Fibroblast of skin of scalp (primary cell): ENCODE measurements at regions not wholly inside any gene's neighbourhood (a gene's known extent, or its start where the extent isn't known, plus 50 kb on each side); places are given as distances from the start of the nearest gene placed in this dataset.

Experiments used
- DNase-seq: peaks from one replicate; pipeline ENCODE4 v3.0.0-alpha.2; 2013

DNA sequence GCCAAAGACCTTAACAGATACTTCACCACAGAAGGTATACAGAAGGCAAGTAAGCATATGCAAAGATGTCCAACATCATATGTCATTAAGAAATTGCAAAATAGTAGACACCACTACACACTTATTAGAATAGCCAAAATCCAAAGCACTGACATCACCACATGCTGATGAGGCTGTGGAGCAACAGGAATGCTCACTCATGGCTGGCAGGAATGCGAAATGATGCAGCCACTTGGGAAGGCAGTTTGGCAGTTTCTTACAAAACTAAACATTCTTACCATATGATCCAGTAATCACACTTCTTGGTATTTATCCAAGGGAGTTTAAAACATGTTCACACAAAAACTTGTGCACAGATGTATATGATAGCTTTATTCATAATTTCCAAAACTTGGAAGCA, 261.2 kb upstream of the AJAP1 start:
- peak; percentile 51 for DNase-seq

DNA sequence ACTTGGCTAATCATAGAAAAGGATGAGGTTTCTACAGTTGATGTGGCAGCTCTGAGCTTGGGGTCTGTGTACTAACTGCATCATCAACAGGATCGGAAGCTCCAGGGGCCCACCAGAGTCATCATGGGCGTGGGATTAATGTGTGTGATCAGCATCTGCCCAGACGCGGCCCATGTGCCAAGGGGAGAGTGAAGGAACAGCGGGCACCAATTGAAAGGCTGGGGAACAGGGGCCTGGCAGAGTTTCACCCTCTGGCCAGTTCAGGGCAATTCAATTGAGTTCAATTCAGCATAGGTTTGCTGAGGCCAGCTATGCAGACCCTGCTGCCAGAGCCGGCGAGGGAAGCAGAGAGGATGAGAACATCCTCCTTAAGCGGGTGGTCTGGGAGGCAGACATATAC, 260.0 kb upstream of the AJAP1 start:
- DNase-seq = no peak

DNA sequence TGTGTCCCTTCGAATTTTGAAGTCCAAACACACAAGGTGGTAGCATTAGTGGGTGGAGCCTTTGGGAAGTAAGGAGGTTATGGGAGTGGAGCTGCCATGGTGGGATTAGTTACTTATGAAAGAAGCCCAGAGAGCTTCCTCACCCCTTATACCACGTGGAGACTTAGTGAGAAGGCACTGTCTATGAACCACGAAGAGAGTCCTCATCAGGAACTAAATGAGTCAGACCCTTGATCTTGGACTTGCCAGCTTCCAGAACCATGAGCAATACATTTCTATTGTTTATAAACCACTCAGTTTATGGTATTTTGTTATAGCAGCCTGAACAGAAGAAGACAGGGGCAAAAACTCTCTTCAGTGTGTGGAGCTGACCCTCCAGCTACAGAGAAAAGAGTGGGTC, 259.3 kb upstream of the AJAP1 start:
- peak; percentile 41 for DNase-seq

DNA sequence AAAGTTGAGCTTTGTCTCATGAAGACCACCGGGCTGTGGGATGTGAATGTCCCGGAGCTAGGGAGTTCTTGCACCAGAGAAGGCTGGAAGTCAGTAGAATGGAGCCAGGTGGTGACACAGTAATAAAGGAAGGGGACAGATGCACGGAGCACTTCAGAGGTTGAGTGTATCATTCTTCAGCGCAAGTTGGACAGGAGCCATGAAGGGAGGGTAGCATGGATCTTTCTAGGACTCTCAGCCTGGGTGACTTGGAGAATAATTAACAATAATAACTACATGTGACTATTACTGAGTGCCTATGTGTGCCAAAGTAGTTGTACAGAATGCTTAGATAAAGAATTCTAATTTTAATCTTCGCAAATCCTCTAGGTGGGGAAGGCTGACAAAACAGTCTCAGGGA, 258.7 kb upstream of the AJAP1 start:
- no peak for DNase-seq

DNA sequence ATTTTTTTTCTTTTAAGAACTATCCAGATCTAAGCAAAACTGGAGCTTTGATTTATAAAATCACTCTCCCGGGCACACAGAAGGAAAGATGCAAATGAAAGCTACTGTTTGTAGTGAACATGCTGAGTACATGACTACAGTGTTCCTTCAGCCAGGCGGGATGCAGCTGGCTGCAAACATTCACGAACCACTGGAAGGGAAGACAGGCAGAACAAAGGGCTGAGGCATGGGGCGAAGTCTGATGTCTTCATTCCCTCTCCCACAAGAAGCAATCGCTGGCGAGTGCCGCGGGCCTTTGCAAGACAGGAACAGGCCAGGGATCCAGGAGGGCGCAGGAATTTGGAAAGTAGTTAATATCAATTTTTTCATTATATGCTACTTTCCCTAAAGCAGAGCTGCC, 257.9 kb upstream of the AJAP1 start:
- DNase-seq = peak; percentile 20

DNA sequence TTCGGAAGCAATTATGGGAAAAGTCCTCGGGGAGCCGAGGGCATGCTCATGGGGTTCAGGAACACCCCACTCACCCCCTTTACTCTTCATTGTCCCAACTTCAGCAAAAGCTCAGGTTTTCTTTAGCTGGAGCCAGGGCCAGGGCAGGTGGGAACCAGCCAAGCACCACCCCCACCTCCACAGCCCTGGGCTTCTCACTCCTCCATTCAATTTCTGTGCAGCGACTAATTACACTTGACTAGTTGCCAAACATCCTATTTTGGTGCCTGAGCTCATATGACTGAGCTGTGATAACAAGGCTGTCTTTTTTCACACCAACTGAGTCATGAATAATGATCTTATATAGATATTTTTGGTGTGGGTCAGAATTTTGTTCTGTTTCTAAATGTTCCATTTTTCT, 257.2 kb upstream of the AJAP1 start:
- peak; percentile 22 for DNase-seq

DNA sequence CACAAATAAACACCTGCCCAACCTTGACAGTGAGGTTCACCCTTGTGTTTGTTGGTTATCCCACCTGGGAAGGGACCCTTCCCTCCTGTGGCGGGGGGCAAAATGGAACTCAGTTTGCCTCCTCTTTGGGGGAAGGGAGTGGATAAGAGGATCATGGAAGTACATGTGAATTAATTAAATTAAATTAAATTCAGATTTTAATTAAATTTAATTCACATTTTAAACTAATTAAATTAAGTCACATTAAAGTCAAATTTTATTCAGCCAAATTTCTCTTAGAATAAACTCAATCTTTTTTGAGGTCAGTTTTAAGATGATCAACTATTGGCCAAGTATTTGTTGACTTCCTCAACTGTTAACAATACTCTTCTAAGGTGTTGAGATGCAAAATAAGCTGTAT, 252.4 kb upstream of the AJAP1 start:
- no peak for DNase-seq

DNA sequence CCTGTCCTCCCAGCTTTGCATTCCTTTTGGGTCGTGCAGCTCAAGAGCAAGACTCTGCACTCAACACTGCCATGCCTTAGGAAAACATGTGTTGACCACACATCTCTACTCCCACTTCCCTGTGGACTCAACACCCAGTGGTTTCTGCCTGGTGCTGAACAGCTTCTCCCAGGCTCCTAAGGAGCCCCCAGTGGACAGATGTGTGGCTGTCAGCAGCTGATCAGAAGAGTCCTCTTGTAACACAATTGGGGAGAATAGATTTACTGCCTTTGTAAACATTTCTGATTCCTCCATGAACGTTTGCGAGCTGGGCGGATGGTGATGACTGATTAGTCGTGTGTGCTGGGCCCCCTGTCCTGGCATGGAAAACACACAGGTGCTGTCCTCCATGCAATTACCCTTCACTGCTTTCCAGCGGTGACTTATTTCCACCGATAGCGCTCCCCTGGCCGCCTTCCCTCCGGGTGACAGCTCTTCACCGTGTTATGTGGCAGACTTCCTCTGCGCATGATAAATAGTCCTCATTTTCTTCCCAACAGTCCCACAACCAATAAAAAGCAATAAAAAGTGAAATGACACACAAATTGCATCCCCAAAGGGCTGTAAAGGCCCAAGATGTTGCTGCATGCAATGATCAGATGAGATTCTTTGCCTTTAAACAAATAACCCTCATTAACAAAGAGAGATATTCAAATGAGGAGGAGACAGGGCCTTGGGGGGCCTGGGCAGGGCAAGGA, 249.4 kb upstream of the AJAP1 start:
- no peak for DNase-seq

DNA sequence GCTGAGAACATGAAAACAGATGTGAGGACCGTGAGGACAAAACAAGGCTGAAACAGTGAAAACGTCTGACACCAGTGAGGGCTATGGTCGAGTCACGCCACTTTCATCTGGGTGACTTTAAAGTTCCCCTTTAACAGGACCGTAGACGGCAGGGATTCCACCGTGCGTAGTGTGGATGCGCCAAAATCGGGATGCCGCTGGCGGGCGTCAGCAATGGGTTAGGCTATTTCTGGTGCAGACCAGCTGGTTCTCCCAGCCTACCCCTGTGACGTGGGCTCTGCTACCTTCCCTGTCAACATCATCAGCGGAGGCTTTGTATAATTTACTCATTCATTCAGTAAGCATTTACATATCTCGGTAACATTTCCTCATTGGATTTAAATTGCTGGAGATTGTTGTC, 246.6 kb upstream of the AJAP1 start:
- DNase-seq = no peak

DNA sequence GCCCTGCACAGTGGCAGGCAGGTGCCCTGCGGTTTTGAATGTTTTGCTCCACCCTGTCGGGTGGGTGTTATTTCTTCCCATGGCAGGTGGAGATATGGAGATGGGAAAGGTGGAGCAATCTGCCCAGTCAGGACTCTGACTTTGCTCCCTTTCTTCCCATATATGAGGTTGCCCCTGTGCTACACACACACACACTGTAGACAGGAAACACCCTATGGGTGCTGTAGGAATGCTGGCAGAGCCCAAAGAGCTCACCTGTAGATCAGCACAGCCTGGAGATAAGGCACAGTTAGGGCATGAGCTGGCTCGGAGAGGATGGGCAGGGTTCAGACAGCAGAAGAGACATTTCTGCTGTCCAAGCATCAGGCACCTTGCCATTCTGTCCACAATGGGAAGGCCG, 246.0 kb upstream of the AJAP1 start:
- no peak for DNase-seq

DNA sequence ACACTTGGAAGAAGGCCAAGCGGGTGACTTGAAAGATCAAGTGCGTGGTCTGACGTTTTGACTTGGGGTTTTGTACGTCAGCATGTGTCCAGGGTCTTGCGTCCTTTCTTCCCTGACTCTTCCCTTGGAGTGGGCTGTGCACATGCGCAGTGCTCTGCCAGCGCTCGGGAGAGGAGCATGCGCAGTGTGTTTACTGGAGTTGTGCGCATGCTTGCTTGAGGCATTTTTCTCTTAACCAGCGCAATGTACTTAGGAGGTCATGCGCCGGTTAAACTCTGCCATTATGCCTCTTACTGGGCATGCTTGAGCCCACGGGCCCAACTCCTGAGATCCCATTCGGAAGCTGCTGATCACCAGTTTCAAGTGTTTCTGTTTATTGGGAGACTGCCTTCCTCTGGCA, 242.5 kb upstream of the AJAP1 start:
- DNase-seq = no peak

DNA sequence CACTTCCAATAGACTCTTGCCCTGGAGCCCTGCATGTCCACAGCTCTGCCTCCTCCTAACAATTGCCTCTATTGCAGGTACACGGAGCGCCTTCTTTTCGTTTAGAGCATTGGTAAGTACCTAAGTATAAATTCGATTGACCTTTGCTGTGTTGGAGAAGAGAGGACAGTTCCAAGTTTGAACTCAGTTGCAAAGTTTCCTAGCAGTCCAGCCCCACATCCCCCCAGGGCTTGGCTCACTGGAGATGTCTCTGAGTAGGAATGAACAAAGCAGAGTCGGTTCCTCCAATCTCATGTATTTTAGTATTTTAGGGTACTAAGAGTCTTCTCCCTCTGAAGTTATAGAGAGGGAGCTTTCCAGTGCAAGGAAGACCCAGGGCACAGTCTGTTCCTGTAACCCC, 238.9 kb upstream of the AJAP1 start:
- DNase-seq = no peak

DNA sequence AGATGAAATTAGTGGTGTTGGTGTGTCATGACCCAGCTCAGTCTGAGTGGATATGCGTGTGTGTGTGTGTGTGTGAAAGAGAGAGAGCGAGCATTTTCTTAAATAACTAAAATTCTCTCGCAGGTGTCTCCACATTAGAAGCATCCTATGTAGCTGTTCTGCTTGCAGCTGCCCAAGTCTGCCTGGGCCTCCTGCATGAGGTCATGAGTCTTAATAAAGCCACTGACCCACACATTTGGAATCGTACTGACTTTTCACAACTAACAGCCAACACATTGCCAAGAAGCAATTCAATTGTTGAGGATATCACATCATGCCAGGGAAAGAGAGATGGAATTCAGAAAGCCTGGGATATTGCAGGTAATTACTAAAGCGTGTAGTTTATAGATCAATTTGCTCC, 238.2 kb upstream of the AJAP1 start:
- no peak for DNase-seq

DNA sequence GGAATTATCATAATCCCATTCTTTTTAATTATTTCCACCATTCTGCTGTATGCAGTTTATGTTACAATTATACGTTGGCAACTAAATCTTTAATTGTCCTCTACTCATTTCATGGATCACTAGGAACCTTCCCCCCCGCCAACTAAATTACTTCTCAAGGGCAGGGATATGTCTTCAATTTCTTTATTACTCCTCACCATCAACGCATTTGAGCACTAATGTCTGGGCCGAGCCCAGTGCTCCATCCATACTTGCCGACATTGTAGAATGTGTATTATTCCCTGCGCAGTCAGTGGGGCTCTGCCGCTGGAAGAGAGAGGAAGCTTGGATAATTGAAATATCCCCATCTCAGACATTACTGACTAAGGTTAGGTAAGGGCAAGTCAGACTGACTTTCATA, 236.4 kb upstream of the AJAP1 start:
- no peak for DNase-seq

DNA sequence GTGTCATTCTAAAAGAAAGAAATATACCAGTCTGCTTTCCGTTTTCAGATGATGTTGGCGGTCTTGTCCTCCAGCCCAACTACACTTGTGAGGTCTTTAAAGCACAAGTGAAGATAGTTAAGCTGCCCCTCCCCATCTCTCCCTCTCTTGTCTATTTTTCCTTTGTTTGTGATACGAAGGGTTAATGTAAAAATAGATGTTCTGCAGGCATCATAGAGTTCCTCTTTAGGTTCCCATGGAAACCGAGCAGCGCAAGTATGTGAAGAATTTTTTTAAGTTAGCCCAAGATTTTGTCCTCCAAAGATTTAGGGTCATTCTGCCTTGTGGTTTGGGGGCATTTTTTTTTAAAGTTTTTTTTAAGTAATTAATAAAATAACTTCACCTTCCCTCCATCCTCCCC, 232.4 kb upstream of the AJAP1 start:
- DNase-seq = peak; percentile 46

DNA sequence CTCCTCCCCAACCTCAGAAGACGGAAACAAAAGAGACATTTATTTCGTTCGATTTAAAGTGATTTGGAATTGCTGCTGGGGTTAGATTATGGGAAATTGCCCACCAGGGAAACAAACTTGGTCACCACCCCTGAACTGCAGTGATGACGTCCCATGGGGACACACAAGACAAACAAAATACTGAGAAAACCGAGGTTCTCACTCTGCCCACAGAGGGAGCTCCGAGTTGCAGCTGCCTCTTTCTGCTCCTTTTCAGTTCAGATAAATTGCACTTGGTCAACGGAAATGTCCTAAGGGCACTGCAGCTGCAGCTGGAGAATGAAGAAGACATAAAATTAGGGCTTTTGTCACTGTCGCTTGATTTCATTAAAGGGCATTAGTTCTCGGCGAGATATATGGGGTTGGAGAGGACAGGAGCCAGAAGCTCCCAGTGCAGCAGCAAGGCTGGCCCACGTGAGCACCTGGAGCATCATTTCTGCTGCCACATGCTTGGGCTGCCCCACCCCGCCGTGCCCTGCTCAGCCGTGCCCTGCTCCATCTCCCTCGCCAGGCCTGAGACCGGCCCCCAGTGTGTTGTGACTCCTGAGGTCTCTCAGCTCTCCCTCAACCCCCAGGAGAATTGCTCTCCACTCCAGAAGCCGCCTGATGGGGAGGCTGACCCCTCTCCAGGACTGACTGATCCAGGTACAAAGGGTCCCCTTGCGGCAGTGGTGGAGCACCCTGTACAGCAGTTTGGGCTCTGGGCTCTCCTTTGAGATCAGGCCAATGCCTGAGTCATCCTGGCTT, 231.7 kb upstream of the AJAP1 start:
- DNase-seq = peak; percentile 17

DNA sequence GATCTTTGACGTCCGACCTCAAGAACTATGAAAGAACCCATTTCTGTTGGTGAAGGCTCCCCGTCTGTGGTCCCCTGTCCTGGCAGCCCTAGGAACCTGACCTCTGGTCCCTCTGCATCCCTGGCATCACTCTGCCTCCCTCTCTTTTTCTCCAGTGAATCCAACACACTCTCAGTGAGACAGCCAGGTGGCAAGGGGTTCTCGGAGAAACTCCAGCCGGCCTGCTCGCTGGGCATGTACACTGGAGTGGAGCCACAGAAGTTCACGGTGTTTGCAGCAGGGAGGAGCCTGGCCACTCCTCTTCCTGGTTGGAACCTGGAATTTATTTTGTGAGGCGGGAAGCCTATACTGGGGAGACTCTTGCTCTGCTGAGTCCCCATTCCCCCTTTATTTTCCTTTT, 230.2 kb upstream of the AJAP1 start:
- DNase-seq = no peak

DNA sequence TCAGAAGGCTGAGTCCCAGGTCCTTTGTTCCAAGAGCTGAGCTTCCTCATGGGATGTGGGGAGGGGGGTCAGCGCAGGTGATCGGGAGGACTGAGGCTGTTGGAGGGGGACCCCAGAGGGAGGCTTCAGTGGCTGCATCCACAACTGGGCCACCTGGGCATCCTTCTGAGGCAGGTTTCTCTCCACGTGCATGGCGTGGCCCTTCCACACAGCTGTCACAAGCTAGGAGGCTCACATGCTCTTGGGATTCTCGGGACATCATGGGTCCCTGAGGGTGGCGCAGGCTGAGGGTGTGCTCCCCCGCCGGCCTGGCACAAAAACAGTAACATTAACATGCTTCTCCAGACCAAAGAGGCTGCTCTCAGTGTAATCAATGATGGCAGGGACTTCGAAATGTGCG, 229.6 kb upstream of the AJAP1 start:
- no peak for DNase-seq

DNA sequence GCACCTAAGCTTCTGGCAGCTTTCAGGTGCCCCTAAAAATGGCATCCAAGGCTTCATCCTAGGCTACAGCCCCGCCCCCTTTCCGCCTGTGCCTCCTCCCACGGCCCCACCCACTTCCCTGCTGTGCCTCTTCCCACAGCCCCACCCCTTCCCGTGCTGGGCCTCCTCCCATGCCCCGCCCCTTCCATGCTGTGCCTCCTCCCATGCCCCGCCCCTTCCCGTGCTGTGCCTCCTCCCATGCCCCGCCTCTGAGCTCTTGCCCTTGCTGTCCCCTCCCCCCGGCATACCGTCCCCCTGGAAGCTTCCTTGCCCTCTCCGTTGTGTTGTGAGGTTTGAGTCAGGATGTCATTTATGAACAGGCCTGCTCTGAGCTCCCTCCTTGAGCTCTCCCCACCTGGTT, 228.5 kb upstream of the AJAP1 start:
- DNase-seq = no peak

DNA sequence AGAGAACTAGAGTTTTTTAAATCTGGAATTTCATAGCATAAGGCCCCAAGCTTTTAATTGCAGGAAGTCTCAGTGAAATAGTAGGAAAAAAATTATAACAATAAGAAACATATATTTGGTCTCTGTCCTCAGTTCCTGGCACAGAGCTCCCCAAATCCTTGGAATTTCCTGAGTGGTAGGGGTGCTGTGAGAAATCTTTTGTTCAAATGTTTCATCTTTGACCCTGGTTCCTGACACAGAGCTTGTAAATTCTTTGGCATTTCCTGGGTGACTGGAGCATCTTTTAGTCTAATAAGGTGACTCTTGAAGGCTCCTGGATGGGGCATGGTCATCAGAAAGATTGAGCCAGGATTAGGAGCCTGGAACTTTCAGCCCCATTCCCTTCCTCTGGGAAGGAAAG, 225.7 kb upstream of the AJAP1 start:
- peak; percentile 13 for DNase-seq

DNA sequence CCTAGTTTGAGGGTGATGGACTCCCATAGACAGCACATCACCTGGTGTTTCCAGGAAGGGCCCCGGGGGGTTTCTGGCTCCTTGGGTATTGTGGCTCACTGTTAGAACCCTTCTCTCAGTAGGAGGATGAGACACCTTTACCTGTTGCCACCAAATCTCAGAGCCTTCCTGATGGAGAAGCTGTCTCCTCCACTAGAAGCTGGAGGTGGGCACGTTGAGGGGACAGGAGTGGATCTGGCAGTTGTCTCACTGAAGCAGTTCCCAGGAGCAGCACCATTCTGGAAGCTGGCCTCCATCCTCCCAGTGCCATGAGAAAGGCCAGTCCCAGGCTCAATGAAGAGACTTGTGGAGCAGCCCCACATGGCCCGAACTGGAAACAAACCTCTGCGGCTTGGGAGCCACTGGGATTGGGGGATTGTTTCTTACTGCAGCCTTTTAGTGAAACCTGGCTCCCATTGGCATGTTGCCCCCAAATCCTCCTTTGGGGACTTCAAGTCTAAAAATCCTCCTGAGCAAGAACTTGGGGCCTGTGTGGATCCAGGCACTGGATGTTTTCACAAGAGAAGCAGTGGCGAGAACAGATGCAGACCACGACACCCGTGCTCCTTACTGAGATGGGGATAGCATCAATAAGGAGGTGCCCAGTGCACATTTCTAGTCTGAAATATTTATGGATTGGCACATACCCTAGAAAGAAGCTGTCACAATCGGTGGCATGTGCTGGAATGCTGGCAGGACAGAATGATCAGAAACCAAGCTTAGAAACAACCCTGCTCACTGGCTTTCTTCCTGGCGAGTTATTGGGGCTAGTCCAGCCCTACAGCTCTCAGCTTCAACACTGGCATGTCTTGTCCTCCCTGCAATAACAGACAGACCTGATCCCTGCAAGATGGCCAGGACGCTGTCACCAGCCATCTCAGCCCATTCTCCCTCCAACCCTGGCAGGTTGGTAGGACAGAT, 223.7 kb upstream of the AJAP1 start:
- no peak for DNase-seq

DNA sequence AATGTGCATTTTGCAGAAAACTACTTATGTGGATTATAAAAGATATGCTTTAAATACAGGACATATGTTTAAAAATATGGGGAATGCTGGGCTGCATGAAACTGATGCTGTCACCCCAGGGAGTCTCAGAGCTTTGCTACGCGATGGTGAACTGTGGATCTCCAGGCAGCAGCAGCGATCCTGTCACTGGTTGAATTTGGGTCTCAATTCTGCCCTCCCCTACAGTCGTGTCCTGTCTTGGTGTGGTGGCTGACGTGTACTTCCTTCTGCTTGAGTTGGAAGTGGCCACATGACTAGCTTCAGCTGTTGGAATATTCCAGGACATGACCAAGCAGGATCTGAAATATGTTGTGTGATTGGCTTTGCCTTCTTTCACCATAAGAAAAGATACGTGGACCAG, 222.9 kb upstream of the AJAP1 start:
- no peak for DNase-seq

DNA sequence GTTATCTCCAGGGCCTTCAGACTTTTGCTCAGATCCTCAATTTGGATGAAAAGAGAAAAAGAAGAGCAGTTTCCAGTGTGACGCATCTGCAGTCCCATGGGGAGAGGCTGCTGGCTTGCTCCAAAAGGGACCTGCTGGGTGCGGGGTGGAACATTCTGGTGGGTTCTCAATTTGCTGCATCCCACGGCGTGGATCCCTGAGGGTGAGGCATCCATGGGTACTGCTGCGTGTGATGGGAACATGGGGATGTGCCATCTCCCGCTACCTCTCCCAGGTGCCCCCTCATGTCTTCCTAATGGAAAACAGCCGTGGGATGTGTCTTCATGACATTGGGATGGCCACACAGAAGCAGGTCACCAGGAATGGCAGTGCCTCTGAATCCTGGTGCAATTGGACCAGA, 221.3 kb upstream of the AJAP1 start:
- DNase-seq = no peak
